Pancreas (tissue), 10 donors: ENCODE measurements at regions not wholly inside any gene's neighbourhood (a gene's known extent, or its start where the extent isn't known, plus 50 kb on each side); places are given as distances from the start of the nearest gene placed in this dataset.

Experiments used
- ATAC-seq, 4 donors: fragments of 200-7000 bp; cut with Tn5 transposase; one replicate each; pipeline versions ENCODE4 v1.8.0 to v1.9.1; 2020; ENCODE audit warnings: mild to moderate bottlenecking in 4 of 4, moderate library complexity in 4 of 4
- DNase-seq, 6 donors: peaks; one replicate each; pipeline ENCODE4 v3.0.0-alpha.2; 2020
- FAIRE-seq: peaks from 2 replicates; lab custom pipeline; 2012; peaks lifted over from hg19 to GRCh38; lab: Jason Lieb, UNC
- H3K27ac ChIP-seq, 4 donors: fragments of 200-600 bp; sonication (generic); 1 replicate in 3 of 4; 2 replicates in 1 of 4; pipeline versions ENCODE4 v1.5.0 to v1.8.0; 2020
- H3K27me3 ChIP-seq, 4 donors: fragments of 200-600 bp; one replicate each; pipeline ENCODE4 v1.8.0; 2021
- H3K36me3 ChIP-seq, 3 donors: fragments of 200-600 bp; sonication (generic) in 1 of 3; one replicate each; pipeline versions ENCODE4 v1.5.0 to v1.8.0; 2020 to 2021
- H3K4me1 ChIP-seq, 3 donors: fragments of 200-600 bp; one replicate each; pipeline ENCODE4 v1.8.0; 2021
- H3K4me3 ChIP-seq, 4 donors: fragments of 200-600 bp; sonication (generic) in 2 of 4; one replicate each; pipeline versions ENCODE4 v1.5.0 to v1.8.0; 2020 to 2021
- H3K9me3 ChIP-seq, 4 donors: fragments of 200-600 bp; one replicate each; pipeline ENCODE4 v1.8.0; 2021
- WGBS, 2 donors: extraction: QIAGEN DNeasy Blood & Tissue Kit; methylation state at CpG; one replicate each; pipeline ENCODE4 v1.1.7; 2013; 5-methylcytosine and 5-hydroxymethylcytosine counted together
- intact Hi-C, 3 donors: fragments of 100-400 bp; cut with DNase I; formaldehyde crosslinking; loops; one replicate each; pipeline versions ENCODE4 v1.11.1 to v1.14.2; 2022
- TF ChIP-seq, protein P1 (sequence below), 4 donors: fragments of 200-600 bp; sonication (generic) in 3 of 4; IDR thresholded peaks; one replicate each; pipeline versions ENCODE4 v1.5.0 to v1.8.0; 2021; ENCODE audit warnings: antibody characterized with exemption in 4 of 4
- donor health status: healthy with polysubstance abuse.
- donor health status: DM: no; HTN: no; CAD: no; lungs with moderate emphysema.
- donor health status: DM: no; HTN: no; CAD: no.
- donor health status: control.
- donor health status: control.
- donor health status: Bipolar disorder and iron deficiency.
- donor health status: DM: yes; HTN: yes; CAD: no.
- donor health status: DM: no; HTN: no; CAD: no.
- donor health status: DM: no; HTN: no; CAD: no.
- donor health status: DM: yes; HTN: yes; CAD: no.

DNA sequence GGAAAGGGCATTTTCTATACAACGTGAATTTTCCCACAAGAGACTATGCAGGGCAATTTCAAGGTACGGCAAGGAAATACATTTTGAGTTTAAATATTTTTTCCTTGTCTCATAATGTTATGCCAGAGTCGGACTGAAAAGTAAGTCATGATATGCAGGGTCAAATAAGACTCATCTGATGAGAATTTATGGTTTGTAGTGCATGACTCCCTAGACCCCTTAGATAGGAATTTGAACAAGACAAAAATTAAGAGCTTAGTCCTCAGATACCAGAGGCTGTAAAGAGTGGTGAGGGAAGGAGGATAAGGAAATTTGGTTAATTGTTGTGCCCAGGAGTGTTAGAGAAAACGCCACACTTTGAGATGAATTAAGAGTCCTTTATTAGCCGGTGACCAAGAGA is 616.6 kb downstream of the XPNPEP1 start:
- TF ChIP-seq, protein P1, sequence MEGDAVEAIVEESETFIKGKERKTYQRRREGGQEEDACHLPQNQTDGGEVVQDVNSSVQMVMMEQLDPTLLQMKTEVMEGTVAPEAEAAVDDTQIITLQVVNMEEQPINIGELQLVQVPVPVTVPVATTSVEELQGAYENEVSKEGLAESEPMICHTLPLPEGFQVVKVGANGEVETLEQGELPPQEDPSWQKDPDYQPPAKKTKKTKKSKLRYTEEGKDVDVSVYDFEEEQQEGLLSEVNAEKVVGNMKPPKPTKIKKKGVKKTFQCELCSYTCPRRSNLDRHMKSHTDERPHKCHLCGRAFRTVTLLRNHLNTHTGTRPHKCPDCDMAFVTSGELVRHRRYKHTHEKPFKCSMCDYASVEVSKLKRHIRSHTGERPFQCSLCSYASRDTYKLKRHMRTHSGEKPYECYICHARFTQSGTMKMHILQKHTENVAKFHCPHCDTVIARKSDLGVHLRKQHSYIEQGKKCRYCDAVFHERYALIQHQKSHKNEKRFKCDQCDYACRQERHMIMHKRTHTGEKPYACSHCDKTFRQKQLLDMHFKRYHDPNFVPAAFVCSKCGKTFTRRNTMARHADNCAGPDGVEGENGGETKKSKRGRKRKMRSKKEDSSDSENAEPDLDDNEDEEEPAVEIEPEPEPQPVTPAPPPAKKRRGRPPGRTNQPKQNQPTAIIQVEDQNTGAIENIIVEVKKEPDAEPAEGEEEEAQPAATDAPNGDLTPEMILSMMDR (IDR thresholded peaks at IDR 0.05), result no peak
- Histone ChIP-seq H3K36me3 (no peaks in the 10 kb centered on the region), H3K4me1 (no peaks in the 10 kb centered on the region), H3K27me3 (no peaks in the 10 kb centered on the region), H3K4me3 (no peak overlapping the region), H3K27ac (no peak overlapping the region), H3K9me3 (no peaks in the 10 kb centered on the region)
- DNase-seq (no peak), ATAC-seq (no peak), FAIRE-seq (no peak)
- WGBS, 2 donors, result 35 to 39% methylated on average over 5 of the region's 5 CpGs
- intact Hi-C loops, result no loop called here

DNA sequence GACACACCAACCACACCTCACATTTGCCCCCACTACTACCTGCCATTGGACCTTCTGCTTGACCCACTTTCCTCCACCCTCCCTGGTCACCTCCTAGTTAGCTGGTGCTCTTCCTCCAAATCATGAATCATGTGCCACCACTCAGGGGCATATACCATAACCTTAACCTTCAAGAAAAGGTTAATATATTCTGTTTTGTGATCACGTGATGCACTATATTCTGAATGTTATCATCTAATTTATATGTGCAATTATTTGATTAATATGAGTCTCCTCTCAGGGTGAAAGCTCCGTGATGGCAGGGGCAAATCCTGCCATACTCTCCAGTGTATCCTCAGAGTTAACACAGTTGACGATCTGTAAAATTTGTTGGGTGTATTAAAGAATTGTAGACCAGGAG is 635.5 kb downstream of the XPNPEP1 start:
- no peaks in the 10 kb centered on the region for H3K9me3 ChIP-seq
- 74 to 81% methylated on average over 3 of the region's 3 CpGs for WGBS, 2 donors
- FAIRE-seq, result no peak
- no peak for DNase-seq
- H3K36me3 ChIP-seq, result no peaks in the 10 kb centered on the region
- no peaks in the 10 kb centered on the region for H3K27me3 ChIP-seq
- intact Hi-C loops, result no loop called here
- no peak overlapping the region for H3K27ac ChIP-seq
- ATAC-seq, result no peak
- no peaks in the 10 kb centered on the region for H3K4me1 ChIP-seq
- TF ChIP-seq, protein P1 (IDR thresholded peaks at IDR 0.05), result no peak
- H3K4me3 ChIP-seq, result no peak overlapping the region

DNA sequence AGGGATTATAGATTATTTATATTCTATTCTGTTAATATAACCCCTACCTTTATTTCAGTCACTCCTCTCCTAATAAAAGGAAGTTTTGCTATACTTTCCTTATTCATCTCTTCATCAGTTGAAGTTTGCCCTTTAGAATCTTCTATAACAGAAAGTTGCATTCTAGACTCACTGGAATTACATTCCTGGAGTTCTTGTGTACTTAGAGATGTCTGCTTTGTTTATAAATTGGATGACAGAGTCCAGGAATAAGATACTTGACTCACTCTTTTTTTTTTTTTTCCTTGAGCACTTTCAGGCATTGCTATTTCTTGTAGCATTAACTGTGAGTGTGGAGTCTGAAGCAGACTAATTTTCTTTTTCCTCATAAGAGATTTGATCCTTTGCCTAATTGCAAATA is 640.8 kb downstream of the XPNPEP1 start:
- H3K27ac ChIP-seq, result no peak overlapping the region
- intact Hi-C loops, result no loop called here
- H3K9me3 ChIP-seq, result no peaks in the 10 kb centered on the region
- FAIRE-seq, result no peak
- H3K4me3 ChIP-seq, result no peak overlapping the region
- ATAC-seq, result no peak
- no peaks in the 10 kb centered on the region for H3K36me3 ChIP-seq
- TF ChIP-seq, protein P1 (IDR thresholded peaks at IDR 0.05), result no peak
- no peak for DNase-seq
- H3K27me3 ChIP-seq, result no peaks in the 10 kb centered on the region
- H3K4me1 ChIP-seq, result no peaks in the 10 kb centered on the region

GRCh38 chr10:109281347-109281746 is 642.0 kb downstream of the XPNPEP1 start:
- H3K27me3 ChIP-seq, result no peaks in the 10 kb centered on the region
- DNase-seq, result no peak
- FAIRE-seq, result no peak
- H3K27ac ChIP-seq, result no peak overlapping the region
- H3K9me3 ChIP-seq, result no peaks in the 10 kb centered on the region
- no peaks in the 10 kb centered on the region for H3K36me3 ChIP-seq
- intact Hi-C loops, result no loop called here
- 90 to 91% methylated on average over 1 of the region's 1 CpG for WGBS, 2 donors
- no peak for ATAC-seq
- TF ChIP-seq, protein P1 (IDR thresholded peaks at IDR 0.05), result no peak
- H3K4me3 ChIP-seq, result no peak overlapping the region
- H3K4me1 ChIP-seq, result no peaks in the 10 kb centered on the region

GRCh38 chr10:109280837-109281236 is 642.5 kb downstream of the XPNPEP1 start:
- Histone ChIP-seq H3K27me3 (no peaks in the 10 kb centered on the region), H3K27ac (no peak overlapping the region), H3K4me1 (no peaks in the 10 kb centered on the region), H3K36me3 (no peaks in the 10 kb centered on the region), H3K9me3 (no peaks in the 10 kb centered on the region), H3K4me3 (no peak overlapping the region)
- ATAC-seq (no peak), DNase-seq (no peak), FAIRE-seq (no peak)
- TF ChIP-seq, protein P1 (IDR thresholded peaks at IDR 0.05), result no peak
- 69 to 85% methylated on average over 8 of the region's 8 CpGs for WGBS, 2 donors
- intact Hi-C loops, result no loop called here
